ENCODE measurements at regions not wholly inside any gene's neighbourhood (a gene's known extent, or its start where the extent isn't known, plus 50 kb on each side); places are given as distances from the start of the nearest gene placed in this dataset.

GRCh38 chr2:239587841-239588240 is 187.0 kb upstream of the HDAC4 start:
- intact Hi-C loops (cut with micrococcal nuclease), result no loop called here
- H3K36me3 ChIP-seq (ENCODE audit: control insufficient read depth, insufficient read depth, low read length), result no peaks in the 10 kb centered on the region
- H3K9me3 ChIP-seq (ENCODE audit: control insufficient read depth, insufficient read depth, low read length), result no peaks in the 10 kb centered on the region
- ATAC-seq, result no peak
- DNase-seq, result no peak
- H3K27me3 ChIP-seq (ENCODE audit: control insufficient read depth, insufficient read depth, low read length), result no peaks in the 10 kb centered on the region
- H3K27ac Mint-ChIP-seq, result no peak overlapping the region
- H3K4me1 Mint-ChIP-seq, result peaks cover 0 to 15% of the 10 kb centered on the region in 2 donors
- 36% methylated on average over 14 of the region's 14 CpGs for WGBS (ENCODE audit: insufficient coverage)
- no peak overlapping the region for H3K4me3 Mint-ChIP-seq
- H3K9me3 Mint-ChIP-seq, result peaks cover 0 to 2% of the 10 kb centered on the region in 2 donors
- H3K36me3 Mint-ChIP-seq, result no peaks in the 10 kb centered on the region
- H3K27ac ChIP-seq (ENCODE audit: low read length), result no peak overlapping the region
- H3K4me1 ChIP-seq (ENCODE audit: control insufficient read depth, insufficient read depth, low read length), result peaks cover 9% of the 10 kb centered on the region
- H3K27me3 Mint-ChIP-seq (ENCODE audit: low read depth in 2 of 2), result peaks cover 6% of the 10 kb centered on the region in 2 donors
- no peak for TF ChIP-seq CTCF (IDR thresholded peaks at IDR 0.05)
- no peak overlapping the region for H3K4me3 ChIP-seq (ENCODE audit: low read length)

DNA sequence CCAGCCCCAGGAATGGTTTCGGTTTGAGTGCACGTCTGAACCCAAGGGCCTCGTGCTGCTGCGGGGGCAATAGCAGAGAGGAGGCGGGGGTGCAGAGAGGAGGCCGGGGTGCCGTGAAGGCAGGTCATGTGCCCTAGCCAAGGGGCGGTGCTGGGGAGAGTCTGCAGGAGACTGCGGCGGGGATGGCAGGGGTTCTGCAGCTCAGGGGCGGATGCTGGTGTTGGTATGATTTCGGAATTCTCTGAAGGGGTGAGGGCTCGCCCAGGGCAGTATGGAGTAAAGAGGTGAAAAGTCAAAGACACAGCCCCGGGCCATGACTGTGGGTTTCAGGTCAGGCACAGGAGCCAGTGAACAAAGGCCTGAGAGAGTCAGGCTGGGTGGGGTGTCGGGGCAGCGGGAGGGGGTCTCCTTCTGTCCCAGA is 186.5 kb upstream of the HDAC4 start:
- no peaks in the 10 kb centered on the region for H3K9me3 ChIP-seq (ENCODE audit: control insufficient read depth, insufficient read depth, low read length)
- DNase-seq (no peak), ATAC-seq (no peak)
- H3K4me3 ChIP-seq (ENCODE audit: low read length), result no peak overlapping the region
- H3K36me3 ChIP-seq (ENCODE audit: control insufficient read depth, insufficient read depth, low read length), result no peaks in the 10 kb centered on the region
- H3K27me3 ChIP-seq (ENCODE audit: control insufficient read depth, insufficient read depth, low read length), result no peaks in the 10 kb centered on the region
- no peaks in the 10 kb centered on the region for H3K36me3 Mint-ChIP-seq
- H3K9me3 Mint-ChIP-seq, result peaks cover 0 to 2% of the 10 kb centered on the region in 2 donors
- peaks cover 0 to 15% of the 10 kb centered on the region in 2 donors for H3K4me1 Mint-ChIP-seq
- TF ChIP-seq CTCF (IDR thresholded peaks at IDR 0.05), result no peak
- H3K4me3 Mint-ChIP-seq, result no peak overlapping the region
- intact Hi-C loops (cut with micrococcal nuclease), result no loop called here
- 76% methylated on average over 16 of the region's 16 CpGs for WGBS (ENCODE audit: insufficient coverage)
- peaks cover 6% of the 10 kb centered on the region in 2 donors for H3K27me3 Mint-ChIP-seq (ENCODE audit: low read depth in 2 of 2)
- no peak overlapping the region for H3K27ac Mint-ChIP-seq
- H3K27ac ChIP-seq (ENCODE audit: low read length), result no peak overlapping the region
- peaks cover 9% of the 10 kb centered on the region for H3K4me1 ChIP-seq (ENCODE audit: control insufficient read depth, insufficient read depth, low read length)

- H3K27me3 Mint-ChIP-seq (ENCODE audit: low read depth in 2 of 2), result peaks cover 6% of the 10 kb centered on the region in 2 donors
- peaks cover 0 to 2% of the 10 kb centered on the region in 2 donors for H3K9me3 Mint-ChIP-seq
- 76% methylated on average over 22 of the region's 22 CpGs for WGBS (ENCODE audit: insufficient coverage)
- H3K27ac ChIP-seq (ENCODE audit: low read length), result no peak overlapping the region
- H3K36me3 Mint-ChIP-seq, result no peaks in the 10 kb centered on the region
- H3K27ac Mint-ChIP-seq, result no peak overlapping the region
- no peaks in the 10 kb centered on the region for H3K36me3 ChIP-seq (ENCODE audit: control insufficient read depth, insufficient read depth, low read length)
- no peaks in the 10 kb centered on the region for H3K27me3 ChIP-seq (ENCODE audit: control insufficient read depth, insufficient read depth, low read length)
- H3K9me3 ChIP-seq (ENCODE audit: control insufficient read depth, insufficient read depth, low read length), result no peaks in the 10 kb centered on the region
- H3K4me1 ChIP-seq (ENCODE audit: control insufficient read depth, insufficient read depth, low read length), result peaks cover 9% of the 10 kb centered on the region
- no peak for DNase-seq
- peaks cover 0 to 10% of the 10 kb centered on the region in 2 donors for H3K4me1 Mint-ChIP-seq
- ATAC-seq, result no peak
- no peak overlapping the region for H3K4me3 ChIP-seq (ENCODE audit: low read length)
- TF ChIP-seq CTCF (IDR thresholded peaks at IDR 0.05), result no peak
- intact Hi-C loops (cut with micrococcal nuclease), result no loop called here
- H3K4me3 Mint-ChIP-seq, result no peak overlapping the region
Measured at GRCh38 chr2:239586651-239587310, 186.0 kb upstream of the HDAC4 start.

DNA sequence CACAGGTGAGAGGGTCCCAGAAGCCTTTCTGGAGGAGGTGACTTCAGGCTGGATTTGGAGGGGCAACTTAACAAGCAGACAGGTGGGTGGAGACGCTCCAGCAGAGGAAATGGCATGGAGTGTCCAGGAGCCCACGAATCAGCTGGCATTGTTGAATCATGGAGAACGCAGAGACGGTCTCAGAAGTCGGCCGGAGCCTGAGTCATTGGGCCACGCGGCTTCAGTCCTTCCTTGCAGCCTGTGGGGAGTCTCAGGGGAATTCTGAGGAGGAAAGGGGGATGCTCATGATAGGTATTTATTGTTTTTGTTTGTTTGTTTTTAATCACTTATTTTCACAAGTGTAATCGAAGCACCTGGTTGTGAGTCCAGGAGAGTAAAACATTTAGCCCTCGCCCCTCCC is 184.6 kb upstream of the HDAC4 start:
- Histone ChIP-seq H3K4me1 (ENCODE audit: control insufficient read depth, insufficient read depth, low read length) (peaks cover 9% of the 10 kb centered on the region), H3K4me3 (ENCODE audit: low read length) (no peak overlapping the region), H3K27ac (ENCODE audit: low read length) (no peak overlapping the region), H3K9me3 (ENCODE audit: control insufficient read depth, insufficient read depth, low read length) (no peaks in the 10 kb centered on the region), H3K36me3 (ENCODE audit: control insufficient read depth, insufficient read depth, low read length) (no peaks in the 10 kb centered on the region), H3K27me3 (ENCODE audit: control insufficient read depth, insufficient read depth, low read length) (no peaks in the 10 kb centered on the region)
- no peak for TF ChIP-seq CTCF (IDR thresholded peaks at IDR 0.05)
- no peak for DNase-seq
- Mint-ChIP-seq H3K9me3 (no peaks in the 10 kb centered on the region), H3K4me3 (no peak overlapping the region), H3K36me3 (no peaks in the 10 kb centered on the region), H3K4me1 (peaks cover 0 to 7% of the 10 kb centered on the region in 2 donors), H3K27ac (no peak overlapping the region), H3K27me3 (ENCODE audit: low read depth in 2 of 2) (peaks cover 6% of the 10 kb centered on the region in 2 donors)
- no peak for ATAC-seq
- intact Hi-C loops (cut with micrococcal nuclease), result no loop called here
- WGBS (ENCODE audit: insufficient coverage), result 80% methylated on average over 9 of the region's 10 CpGs
